Osteocyte (in vitro differentiated cells): ENCODE measurements at regions not wholly inside any gene's neighbourhood (a gene's known extent, or its start where the extent isn't known, plus 50 kb on each side); places are given as distances from the start of the nearest gene placed in this dataset.
"Not testable (repeated sequence)": the region's sequence is repeated elsewhere in the genome, so short reads cannot be mapped to it uniquely, and the experiment has no call there.

Experiments
- DNase-seq: peaks from one replicate; pipeline ENCODE4 v3.0.0; 2021; ENCODE audit warnings: mixed read lengths; ENCODE audit not compliant: unreplicated experiment; ENCODE audit errors: extremely low spot score
- H3K27ac Mint-ChIP-seq: one replicate; pipeline ENCODE4 v1.8.0; 2021; ENCODE audit warnings: mild to moderate bottlenecking, mixed read lengths; ENCODE audit not compliant: unreplicated experiment
- H3K27me3 Mint-ChIP-seq: one replicate; pipeline ENCODE4 v1.8.0; 2021; ENCODE audit warnings: mixed read lengths; ENCODE audit not compliant: unreplicated experiment
- H3K36me3 Mint-ChIP-seq: one replicate; pipeline ENCODE4 v1.8.0; 2021; ENCODE audit warnings: mixed read lengths; ENCODE audit not compliant: unreplicated experiment
- H3K4me1 Mint-ChIP-seq: one replicate; pipeline ENCODE4 v1.8.0; 2021; ENCODE audit warnings: mixed read lengths; ENCODE audit not compliant: unreplicated experiment
- H3K4me3 Mint-ChIP-seq: one replicate; pipeline ENCODE4 v1.8.0; 2021; ENCODE audit warnings: mild to moderate bottlenecking, moderate library complexity, mixed read lengths; ENCODE audit not compliant: unreplicated experiment
- H3K9me3 Mint-ChIP-seq: one replicate; pipeline ENCODE4 v1.8.0; 2021; ENCODE audit warnings: mixed read lengths; ENCODE audit not compliant: unreplicated experiment
- TF ChIP-seq, protein P1 (sequence below): fragments of 200-600 bp; sonication (generic); IDR thresholded peaks from 2 replicates; pipeline ENCODE4 v1.5.0; 2021; ENCODE audit warnings: antibody characterized with exemption, mild to moderate bottlenecking, moderate library complexity

DNA sequence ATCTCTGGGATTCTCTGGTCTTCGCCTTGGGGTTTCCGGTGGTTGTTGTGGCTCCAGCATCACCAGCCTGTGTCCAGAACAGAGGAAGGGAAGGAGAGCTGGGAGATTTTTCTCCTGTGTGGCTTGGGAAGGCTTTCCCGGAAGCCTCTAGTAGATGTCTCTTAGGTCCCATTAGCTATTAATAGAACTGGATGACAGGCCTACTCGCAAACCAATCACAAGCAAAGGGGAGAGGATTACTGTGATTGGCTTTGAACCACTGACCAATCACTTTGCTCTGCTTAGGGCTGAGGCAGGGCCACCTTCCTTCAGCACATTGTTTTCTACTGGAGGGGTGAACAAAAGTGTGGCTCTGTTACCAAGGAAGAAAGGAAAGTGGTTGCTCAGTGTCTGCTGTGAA, 203.4 kb upstream of the SULF2 start:
- H3K27me3 Mint-ChIP-seq = peaks cover 40% of the 10 kb centered on the region
- H3K4me3 Mint-ChIP-seq = no peak overlapping the region
- H3K4me1 Mint-ChIP-seq = peaks cover 5% of the 10 kb centered on the region
- DNase-seq = no peak
- no peak overlapping the region for H3K27ac Mint-ChIP-seq
- H3K36me3 Mint-ChIP-seq = no peaks in the 10 kb centered on the region
- H3K9me3 Mint-ChIP-seq = peaks cover 12% of the 10 kb centered on the region
- TF ChIP-seq, protein P1, sequence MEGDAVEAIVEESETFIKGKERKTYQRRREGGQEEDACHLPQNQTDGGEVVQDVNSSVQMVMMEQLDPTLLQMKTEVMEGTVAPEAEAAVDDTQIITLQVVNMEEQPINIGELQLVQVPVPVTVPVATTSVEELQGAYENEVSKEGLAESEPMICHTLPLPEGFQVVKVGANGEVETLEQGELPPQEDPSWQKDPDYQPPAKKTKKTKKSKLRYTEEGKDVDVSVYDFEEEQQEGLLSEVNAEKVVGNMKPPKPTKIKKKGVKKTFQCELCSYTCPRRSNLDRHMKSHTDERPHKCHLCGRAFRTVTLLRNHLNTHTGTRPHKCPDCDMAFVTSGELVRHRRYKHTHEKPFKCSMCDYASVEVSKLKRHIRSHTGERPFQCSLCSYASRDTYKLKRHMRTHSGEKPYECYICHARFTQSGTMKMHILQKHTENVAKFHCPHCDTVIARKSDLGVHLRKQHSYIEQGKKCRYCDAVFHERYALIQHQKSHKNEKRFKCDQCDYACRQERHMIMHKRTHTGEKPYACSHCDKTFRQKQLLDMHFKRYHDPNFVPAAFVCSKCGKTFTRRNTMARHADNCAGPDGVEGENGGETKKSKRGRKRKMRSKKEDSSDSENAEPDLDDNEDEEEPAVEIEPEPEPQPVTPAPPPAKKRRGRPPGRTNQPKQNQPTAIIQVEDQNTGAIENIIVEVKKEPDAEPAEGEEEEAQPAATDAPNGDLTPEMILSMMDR = no peak

DNA sequence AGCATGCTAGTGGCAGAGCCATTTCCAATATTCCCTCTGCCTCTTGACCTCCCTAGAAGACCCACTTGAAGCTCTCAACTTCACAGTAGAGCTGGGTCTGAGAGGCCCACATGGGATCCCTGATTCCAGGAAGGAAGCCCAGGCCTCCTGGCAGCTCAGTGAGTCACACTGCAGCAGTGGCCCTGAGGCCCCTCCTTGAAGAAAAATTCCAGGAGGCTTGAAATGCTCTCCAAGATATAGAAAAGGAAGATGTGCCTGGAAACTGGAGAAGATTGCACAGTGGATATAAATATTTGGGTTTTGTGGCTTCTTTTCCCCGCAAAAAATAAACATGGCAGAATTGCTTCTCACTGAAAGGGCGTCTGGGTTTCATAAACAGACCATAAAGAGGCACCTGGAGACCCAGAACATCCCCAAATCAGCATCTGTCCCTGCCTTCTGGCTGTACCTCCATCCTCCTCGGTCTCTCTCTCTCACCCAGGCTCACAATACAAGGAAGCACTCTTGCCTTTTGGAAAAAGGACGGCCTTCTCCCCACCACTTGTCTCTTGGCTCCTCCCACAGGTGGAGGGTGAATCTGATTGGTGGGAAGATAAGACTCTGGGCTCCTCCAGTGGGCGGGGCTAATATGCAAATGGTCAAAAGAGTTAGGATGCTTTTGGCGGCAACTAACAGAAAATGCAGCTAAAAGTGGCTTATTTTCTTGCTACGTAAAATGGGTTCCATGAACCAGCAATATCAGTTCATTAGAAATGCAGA, 200.0 kb upstream of the SULF2 start:
- Mint-ChIP-seq H3K4me1 (peaks cover 6% of the 10 kb centered on the region), H3K9me3 (no peaks in the 10 kb centered on the region), H3K27me3 (peaks cover 33% of the 10 kb centered on the region), H3K4me3 (no peak overlapping the region), H3K27ac (no peak overlapping the region), H3K36me3 (no peaks in the 10 kb centered on the region)
- no peak for DNase-seq
- TF ChIP-seq, protein P1 = no peak

DNA sequence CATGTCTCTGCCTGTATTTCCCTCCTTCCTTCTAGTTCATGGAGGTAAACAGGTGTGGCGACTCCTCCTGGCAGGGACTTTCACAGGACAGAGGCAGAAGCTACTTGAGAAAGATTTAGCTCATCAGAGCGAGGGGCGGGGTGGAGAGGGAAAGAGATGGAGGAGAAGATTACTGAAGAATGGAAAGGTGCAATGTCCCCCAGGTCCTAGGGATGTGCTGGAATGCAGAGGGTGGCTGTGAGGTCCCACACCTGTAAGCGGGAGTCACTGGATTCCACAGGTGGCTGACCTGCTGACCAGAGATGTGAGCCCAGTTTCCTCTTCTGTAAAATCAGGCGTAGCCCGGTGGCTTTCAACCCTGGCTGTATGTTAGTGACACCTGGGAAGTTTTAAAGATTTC, 199.2 kb upstream of the SULF2 start:
- H3K4me3 Mint-ChIP-seq = no peak overlapping the region
- no peak for DNase-seq
- TF ChIP-seq, protein P1 = no peak
- peaks cover 6% of the 10 kb centered on the region for H3K4me1 Mint-ChIP-seq
- no peaks in the 10 kb centered on the region for H3K36me3 Mint-ChIP-seq
- H3K9me3 Mint-ChIP-seq = no peaks in the 10 kb centered on the region
- H3K27me3 Mint-ChIP-seq = peaks cover 31% of the 10 kb centered on the region
- no peak overlapping the region for H3K27ac Mint-ChIP-seq

DNA sequence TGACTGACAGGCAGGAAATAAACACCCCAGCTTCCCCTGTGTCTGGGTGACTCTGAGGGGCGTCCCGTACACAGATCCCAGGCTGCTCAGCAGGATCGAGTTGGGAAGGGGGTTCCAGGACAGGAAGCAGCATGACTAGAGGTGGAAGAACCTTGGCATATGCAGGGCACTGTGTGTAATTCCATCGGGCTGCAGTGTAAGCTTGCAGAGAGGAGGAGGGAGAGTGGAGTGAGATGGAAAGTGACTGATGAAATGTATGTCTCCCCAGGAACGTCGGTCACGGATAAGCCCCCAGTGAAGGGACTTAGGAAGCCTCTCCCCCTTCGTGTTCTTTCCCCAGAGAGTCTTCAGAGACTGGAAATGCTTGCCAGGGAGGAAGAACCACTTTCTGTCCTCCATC, 198.4 kb upstream of the SULF2 start:
- H3K4me3 Mint-ChIP-seq, H3K4me1 Mint-ChIP-seq, H3K36me3 Mint-ChIP-seq, DNase-seq, H3K9me3 Mint-ChIP-seq, H3K27ac Mint-ChIP-seq: not testable (repeated sequence)
- peaks cover 33% of the 10 kb centered on the region for H3K27me3 Mint-ChIP-seq

DNA sequence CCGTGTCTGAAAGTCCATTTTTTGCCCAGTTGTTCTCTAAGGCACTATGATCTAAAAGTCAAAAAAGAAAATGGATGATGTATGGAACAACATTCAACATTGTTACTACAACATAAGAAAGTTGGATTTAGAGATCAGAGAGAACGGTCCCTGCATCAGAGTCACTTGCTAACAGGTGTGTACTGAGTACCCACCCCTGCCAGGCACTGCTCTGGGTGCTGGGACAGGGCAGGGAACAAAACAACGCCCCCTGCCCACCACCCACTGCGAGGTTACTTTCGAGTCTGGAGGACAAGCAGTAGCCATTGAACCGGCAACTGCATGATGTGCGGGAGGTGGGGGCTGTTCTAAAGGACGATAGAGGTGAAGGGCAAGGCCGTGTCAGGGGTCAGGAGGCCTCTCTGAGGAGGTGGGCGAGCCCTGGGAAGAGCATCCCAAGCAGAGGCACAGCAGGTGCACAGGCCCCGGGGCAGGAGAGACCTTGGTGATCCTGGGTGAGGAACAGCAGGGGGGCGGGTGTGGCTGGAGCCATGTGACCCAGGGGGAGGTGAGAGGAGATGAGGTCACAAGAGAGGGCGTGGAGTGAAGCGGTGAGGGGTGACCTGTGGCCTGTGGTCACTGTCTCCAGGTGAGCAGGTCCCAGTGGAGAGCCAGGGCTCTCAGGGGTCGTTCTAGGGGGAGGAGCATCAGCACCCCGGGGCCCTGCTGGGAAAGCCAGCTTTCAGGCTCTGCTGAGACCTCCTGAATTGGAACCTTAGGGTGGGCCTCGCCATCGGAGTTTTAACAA, 197.5 kb upstream of the SULF2 start:
- H3K27ac Mint-ChIP-seq = no peak overlapping the region
- DNase-seq = no peak
- TF ChIP-seq, protein P1 = no peak
- H3K4me3 Mint-ChIP-seq = no peak overlapping the region
- H3K4me1 Mint-ChIP-seq = peaks cover 9% of the 10 kb centered on the region
- H3K9me3 Mint-ChIP-seq = no peaks in the 10 kb centered on the region
- no peaks in the 10 kb centered on the region for H3K36me3 Mint-ChIP-seq
- peaks cover 31% of the 10 kb centered on the region for H3K27me3 Mint-ChIP-seq
